IPS-11a (cell line): ENCODE measurements at regions not wholly inside any gene's neighbourhood (a gene's known extent, or its start where the extent isn't known, plus 50 kb on each side); places are given as distances from the start of the nearest gene placed in this dataset.
"Not testable (repeated sequence)": the region's sequence is repeated elsewhere in the genome, so short reads cannot be mapped to it uniquely, and the experiment has no call there.

ENCODE experiments used
- H3K4me3 ChIP-seq: one replicate; pipeline ENCODE4 v1.5.1; 2013; ENCODE audit warnings: low read depth, low read length, control low read depth

DNA sequence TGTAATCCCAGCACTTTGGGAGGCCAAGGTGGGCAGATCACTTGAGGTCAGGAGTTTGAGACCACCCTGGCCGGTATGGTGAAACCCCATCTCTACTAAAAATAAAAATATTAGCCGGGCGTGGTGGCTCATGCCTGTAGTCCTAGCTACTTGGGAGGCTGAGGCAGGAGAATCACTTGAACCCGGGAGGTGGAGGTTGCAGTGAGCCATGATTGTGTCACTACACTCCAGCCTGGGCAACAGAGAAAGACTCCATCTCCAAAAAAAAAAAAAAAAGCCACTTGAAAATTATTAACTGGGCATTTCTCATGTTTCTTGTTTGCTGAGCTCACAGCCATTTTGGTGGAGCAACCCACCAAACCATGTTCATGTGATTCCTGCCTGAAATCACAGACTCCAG lies 131.1 kb upstream of the LPP start:
- not testable (repeated sequence) for H3K4me3 ChIP-seq

DNA sequence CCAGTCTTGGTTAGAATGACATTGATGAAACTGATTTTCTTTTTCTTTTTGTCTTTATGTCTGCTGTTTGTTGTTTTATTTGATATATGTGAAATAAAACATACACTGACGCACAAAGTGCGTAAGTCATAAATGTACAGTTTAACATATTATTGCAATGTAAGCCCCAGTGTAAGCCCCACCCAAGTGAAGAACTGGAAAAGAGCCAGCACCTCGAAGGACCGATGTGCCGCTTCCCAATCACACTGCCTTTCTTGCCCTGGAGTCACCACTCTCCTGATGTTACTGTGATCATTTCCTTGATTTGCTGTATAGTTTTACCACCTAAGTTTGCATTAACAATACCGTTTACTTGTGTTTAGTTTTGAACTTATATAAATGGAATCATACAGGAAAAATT lies 128.4 kb upstream of the LPP start:
- no peak overlapping the region for H3K4me3 ChIP-seq

DNA sequence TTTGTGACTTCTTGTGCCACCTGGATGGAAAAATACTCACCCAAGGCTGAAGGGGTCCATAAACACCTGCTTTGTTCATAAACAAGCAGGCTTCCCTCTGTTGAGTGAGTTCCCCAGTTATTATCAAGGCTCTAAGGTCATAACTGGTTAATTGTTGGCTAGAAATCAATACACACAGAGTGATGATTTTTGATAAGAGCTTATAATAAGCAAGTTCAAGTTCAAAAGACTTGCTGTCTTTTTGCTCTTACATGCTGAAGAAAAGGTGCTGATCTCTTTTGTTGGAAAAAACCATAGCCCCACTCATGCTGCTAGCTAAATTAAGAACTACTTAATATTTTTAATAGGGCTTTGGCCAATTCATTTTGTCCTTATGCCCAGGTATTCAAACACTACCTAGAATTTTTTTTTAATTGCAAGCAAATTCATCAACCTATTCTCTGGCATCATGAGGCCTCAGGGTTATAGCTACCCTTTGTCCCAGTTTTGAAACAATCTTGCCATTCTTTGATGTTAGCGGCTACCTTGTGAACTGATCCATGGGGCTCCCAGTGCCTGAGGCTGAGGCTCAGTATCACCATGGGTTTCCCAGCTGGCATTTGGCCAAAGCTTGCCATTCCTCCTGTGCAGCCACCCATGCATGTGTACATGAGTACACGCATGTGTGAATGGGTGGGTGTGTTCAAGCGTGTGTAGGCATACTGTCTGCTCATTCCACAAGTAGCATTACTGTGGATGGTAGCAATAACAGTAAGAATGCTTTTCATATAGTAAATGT lies 127.6 kb upstream of the LPP start:
- H3K4me3 ChIP-seq = no peak overlapping the region

DNA sequence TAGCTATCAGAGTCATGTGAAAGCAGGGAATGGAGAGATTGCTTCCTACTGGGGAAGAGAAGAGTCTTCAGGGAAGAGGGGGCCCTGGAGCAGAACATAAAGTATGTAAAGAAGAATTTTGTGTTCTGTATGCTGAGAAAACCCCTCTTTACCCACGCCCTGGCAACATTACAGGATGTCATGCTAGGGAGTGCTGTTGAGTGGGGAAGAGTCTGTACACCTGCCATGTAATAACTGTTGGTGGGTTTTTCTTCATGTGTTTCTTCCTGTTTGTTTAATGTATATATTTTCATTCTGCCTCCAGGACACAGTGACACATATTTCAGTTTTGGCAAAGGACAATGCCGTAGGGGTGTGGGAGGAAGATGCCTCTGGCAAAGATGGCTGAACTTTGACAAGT lies 122.8 kb upstream of the LPP start:
- no peak overlapping the region for H3K4me3 ChIP-seq

- no peak overlapping the region for H3K4me3 ChIP-seq
These were observed 119.0 kb upstream of the LPP start for GRCh38 chr3:188034989-188035388.

GRCh38 chr3:188036375-188037194 lies 117.4 kb upstream of the LPP start:
- no peak overlapping the region for H3K4me3 ChIP-seq

GRCh38 chr3:188037195-188037718 lies 116.7 kb upstream of the LPP start:
- no peak overlapping the region for H3K4me3 ChIP-seq

DNA sequence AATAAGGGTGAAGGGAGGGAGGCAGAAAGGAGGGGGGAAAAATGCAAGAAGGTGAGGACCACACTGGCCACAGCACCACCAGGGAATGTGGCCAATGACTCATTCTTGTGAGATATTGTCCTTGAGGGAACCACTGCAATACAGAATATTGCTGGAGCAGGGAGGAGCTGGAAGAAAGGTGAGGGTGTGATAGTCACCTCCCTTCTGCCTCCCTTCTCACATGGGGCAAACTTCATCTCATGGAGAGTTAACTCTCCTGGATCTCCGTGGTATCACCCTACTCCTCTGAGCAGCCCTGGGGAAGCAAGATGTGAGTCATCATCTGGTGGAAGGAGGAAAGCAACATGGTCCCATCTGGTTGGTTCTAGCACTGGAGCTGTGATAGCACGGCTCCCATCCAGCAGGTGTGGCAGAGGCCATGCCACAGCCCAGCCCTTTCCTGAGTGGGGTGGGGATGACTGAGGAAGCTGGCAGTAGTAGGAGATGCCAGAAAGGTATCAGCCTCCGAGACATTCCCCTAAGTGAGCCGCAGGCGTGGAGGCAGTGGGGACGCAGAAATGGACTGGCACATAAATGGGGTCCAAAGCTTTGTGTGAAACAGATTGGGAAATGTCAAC lies 115.9 kb upstream of the LPP start:
- H3K4me3 ChIP-seq = no peak overlapping the region

GRCh38 chr3:188041193-188041592 lies 112.8 kb upstream of the LPP start:
- no peak overlapping the region for H3K4me3 ChIP-seq

- no peak overlapping the region for H3K4me3 ChIP-seq
These were observed 112.1 kb upstream of the LPP start for GRCh38 chr3:188041895-188042294.

DNA sequence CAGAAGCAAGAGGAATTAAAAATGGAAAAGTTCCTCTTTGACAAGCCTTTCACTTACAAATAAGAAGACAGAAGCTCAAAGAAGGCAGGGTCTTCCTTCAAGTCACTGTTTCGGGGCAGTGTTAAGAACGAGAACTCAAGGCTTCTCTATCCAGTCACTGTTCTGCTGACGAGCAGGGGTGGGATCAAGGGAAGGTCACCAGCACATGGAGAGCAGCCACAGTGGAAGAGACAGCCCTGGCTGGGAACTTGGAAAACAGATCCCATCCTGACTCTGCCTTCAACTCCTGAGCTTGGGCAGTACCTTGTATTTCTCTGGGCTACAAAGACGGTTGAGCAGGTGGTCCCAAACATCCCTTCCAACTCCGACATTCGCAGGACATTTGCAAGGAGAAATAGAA lies 111.5 kb upstream of the LPP start:
- no peak overlapping the region for H3K4me3 ChIP-seq

- no peak overlapping the region for H3K4me3 ChIP-seq
These were observed 110.1 kb upstream of the LPP start for GRCh38 chr3:188043891-188044290.

- H3K4me3 ChIP-seq = no peak overlapping the region
These were observed 107.3 kb upstream of the LPP start for GRCh38 chr3:188046561-188047211.

GRCh38 chr3:188047536-188047935 lies 106.4 kb upstream of the LPP start:
- no peak overlapping the region for H3K4me3 ChIP-seq

- H3K4me3 ChIP-seq = no peak overlapping the region
These were observed 104.1 kb upstream of the LPP start for GRCh38 chr3:188049606-188050530.

- H3K4me3 ChIP-seq = no peak overlapping the region
These were observed 102.2 kb upstream of the LPP start for GRCh38 chr3:188051801-188052168.

- H3K4me3 ChIP-seq = no peak overlapping the region
These were observed 101.6 kb upstream of the LPP start for GRCh38 chr3:188052169-188053035.

DNA sequence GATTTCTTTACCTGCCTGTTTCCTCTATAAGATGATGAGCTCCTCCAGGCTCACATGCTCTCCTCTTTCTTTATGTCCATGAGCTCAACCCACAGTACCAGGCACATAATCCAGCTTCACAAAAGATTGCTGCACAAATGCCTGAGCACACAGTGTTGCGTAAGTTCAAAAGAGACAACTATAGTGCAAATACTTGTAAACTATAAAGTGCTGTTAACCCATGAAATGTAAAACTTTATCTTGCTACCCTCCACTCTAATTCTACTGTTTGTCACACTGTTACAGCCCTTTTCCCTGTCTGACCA lies 101.0 kb upstream of the LPP start:
- H3K4me3 ChIP-seq = no peak overlapping the region

DNA sequence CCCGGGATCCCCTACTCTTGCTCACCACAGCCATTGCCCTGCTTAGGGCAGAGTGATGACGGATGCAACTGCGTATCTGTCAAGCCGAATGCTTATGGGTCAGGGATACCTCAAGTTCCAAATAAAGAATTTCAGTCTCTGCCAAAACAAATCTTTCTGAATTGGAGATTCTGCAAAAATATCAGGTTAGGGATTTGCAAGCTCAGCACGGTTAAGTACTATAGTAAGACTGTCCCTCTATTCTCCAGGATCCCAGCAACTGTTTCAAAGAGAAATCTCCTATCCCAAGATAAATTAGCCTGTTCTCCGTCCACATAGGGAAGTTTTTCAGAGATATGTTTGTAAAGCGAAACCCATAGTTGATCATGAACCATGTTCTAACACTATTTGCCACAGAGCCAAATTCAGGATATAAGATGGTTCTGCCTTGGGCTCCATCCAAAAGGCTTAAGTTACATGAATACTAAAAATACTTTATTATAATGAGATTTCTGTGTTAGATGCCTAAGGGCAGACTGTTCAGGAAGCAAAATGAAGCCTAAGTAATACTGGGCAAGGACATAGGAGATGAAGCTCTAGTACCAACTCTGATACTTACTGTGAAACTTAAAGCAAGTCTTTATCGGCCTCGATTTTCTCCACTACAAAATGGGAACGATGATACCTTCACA lies 100.1 kb upstream of the LPP start:
- no peak overlapping the region for H3K4me3 ChIP-seq
